ENCODE measurements at regions not wholly inside any gene's neighbourhood (a gene's known extent, or its start where the extent isn't known, plus 50 kb on each side); places are given as distances from the start of the nearest gene placed in this dataset.

DNA sequence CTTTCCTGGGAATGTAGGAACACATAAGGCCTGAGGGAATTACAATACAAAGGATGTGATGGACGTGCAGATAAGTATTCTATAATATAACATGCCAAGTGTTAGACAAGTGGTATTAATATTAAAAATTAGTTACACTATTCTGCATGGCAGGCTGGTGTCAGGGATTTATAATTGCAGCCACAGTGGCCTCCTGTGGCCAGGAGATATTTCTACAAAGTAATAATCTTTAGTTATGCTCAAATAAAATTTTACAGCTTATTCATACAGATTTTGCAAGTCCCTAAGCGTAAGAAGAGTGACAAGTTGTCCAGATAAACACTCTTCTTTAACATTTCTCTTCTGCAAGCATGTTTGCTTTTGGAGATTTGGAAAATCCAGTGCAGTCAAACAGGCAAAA, 90.4 kb upstream of the CBLN2 start:
- no peak for TF ChIP-seq EZH2 (IDR thresholded peaks at IDR 0.05; ENCODE audit: borderline replicate concordance, low read depth, low read length, poor library complexity, severe bottlenecking)
- TF ChIP-seq, protein P1, sequence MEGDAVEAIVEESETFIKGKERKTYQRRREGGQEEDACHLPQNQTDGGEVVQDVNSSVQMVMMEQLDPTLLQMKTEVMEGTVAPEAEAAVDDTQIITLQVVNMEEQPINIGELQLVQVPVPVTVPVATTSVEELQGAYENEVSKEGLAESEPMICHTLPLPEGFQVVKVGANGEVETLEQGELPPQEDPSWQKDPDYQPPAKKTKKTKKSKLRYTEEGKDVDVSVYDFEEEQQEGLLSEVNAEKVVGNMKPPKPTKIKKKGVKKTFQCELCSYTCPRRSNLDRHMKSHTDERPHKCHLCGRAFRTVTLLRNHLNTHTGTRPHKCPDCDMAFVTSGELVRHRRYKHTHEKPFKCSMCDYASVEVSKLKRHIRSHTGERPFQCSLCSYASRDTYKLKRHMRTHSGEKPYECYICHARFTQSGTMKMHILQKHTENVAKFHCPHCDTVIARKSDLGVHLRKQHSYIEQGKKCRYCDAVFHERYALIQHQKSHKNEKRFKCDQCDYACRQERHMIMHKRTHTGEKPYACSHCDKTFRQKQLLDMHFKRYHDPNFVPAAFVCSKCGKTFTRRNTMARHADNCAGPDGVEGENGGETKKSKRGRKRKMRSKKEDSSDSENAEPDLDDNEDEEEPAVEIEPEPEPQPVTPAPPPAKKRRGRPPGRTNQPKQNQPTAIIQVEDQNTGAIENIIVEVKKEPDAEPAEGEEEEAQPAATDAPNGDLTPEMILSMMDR (conservative IDR thresholded peaks at IDR 0.05; ENCODE audit: low read depth, low read length), result 0 out of 2 replicates have a peak, but pooled peaks have one; percentile 20
